Activated naive CD4-positive, alpha-beta T cell treated with anti-CD3 and anti-CD28 coated beads for 36 hours (primary cell): ENCODE measurements at regions not wholly inside any gene's neighbourhood (a gene's known extent, or its start where the extent isn't known, plus 50 kb on each side); places are given as distances from the start of the nearest gene placed in this dataset.

Source experiments
- CTCF ChIA-PET: fragments of 350-600 bp; sonication (Branson Sonifier 250); formaldehyde crosslinking; loops from one replicate; lab custom pipeline; 2021; ENCODE audit warnings: antibody characterized with exemption; lab: Charles Lee
- DNase-seq: peaks from one replicate; pipeline ENCODE4 v3.0.0-alpha.2; 2020
- H3K27ac Mint-ChIP-seq: one replicate; pipeline ENCODE4 v1.8.0; 2021; ENCODE audit warnings: mild to moderate bottlenecking, mixed read lengths
- H3K27me3 Mint-ChIP-seq: one replicate; pipeline ENCODE4 v1.8.0; 2021; ENCODE audit warnings: low read depth, mixed read lengths
- H3K36me3 Mint-ChIP-seq: one replicate; pipeline ENCODE4 v1.8.0; 2021; ENCODE audit warnings: low read depth, mixed read lengths
- H3K4me1 Mint-ChIP-seq: one replicate; pipeline ENCODE4 v1.8.0; 2021; ENCODE audit warnings: low read depth, mixed read lengths
- H3K4me3 Mint-ChIP-seq: one replicate; pipeline ENCODE4 v1.8.0; 2021; ENCODE audit warnings: mild to moderate bottlenecking, moderate library complexity, mixed read lengths
- H3K9me3 Mint-ChIP-seq: one replicate; pipeline ENCODE4 v1.8.0; 2021; ENCODE audit warnings: mixed read lengths
- intact Hi-C: fragments of 100-400 bp; cut with micrococcal nuclease; formaldehyde crosslinking; loops from one replicate; pipeline ENCODE4 v1.15.1; 2023

GRCh38 chr12:3968523-3968922 lies 95.3 kb upstream of the PARP11 start:
- CTCF ChIA-PET = interaction anchor here (1.3 to 1.9 kb wide), 2 partner anchors 70 to 83 kb away, joined by 3 to 5 read pairs; no protein-coding TSS in a partner anchor
- DNase-seq = no peak
- Mint-ChIP-seq H3K27ac (no peak overlapping the region), H3K9me3 (no peaks in the 10 kb centered on the region), H3K36me3 (no peaks in the 10 kb centered on the region), H3K4me3 (no peak overlapping the region), H3K27me3 (no peaks in the 10 kb centered on the region), H3K4me1 (peaks cover 15% of the 10 kb centered on the region)
- intact Hi-C loops = no loop called here

- H3K4me1 Mint-ChIP-seq = peaks cover 15% of the 10 kb centered on the region
- no peaks in the 10 kb centered on the region for H3K27me3 Mint-ChIP-seq
- no peak overlapping the region for H3K27ac Mint-ChIP-seq
- CTCF ChIA-PET = interaction anchor here (1.9 kb wide), 1 partner anchor 82 kb away, joined by 5 read pairs; no protein-coding TSS in a partner anchor
- no peak overlapping the region for H3K4me3 Mint-ChIP-seq
- no peaks in the 10 kb centered on the region for H3K9me3 Mint-ChIP-seq
- intact Hi-C loops = no loop called here
- H3K36me3 Mint-ChIP-seq = no peaks in the 10 kb centered on the region
- DNase-seq = no peak
These were observed 94.5 kb upstream of the PARP11 start for GRCh38 chr12:3967556-3968160.

DNA sequence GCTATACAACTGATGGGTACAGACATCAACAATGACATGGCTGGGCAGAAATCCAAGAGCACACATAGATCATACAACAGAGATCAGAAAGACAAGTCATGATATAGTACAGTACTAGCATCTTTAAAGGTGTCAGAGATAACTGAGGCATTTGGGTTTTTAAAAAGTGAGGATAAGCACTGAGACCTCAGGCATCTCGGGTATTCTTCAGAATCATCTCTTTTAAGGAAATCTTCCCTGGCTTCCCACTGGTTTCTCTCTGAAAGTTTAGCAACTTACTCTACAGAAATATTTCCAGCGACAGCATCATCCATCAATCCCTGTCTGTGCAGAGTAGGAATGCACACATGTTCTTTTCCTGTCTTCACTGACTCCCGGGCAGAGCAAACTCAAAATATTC lies 93.2 kb upstream of the PARP11 start:
- no peak for DNase-seq
- Mint-ChIP-seq H3K4me1 (peaks cover 20% of the 10 kb centered on the region), H3K27me3 (no peaks in the 10 kb centered on the region), H3K9me3 (no peaks in the 10 kb centered on the region), H3K36me3 (no peaks in the 10 kb centered on the region), H3K27ac (no peak overlapping the region), H3K4me3 (no peak overlapping the region)
- intact Hi-C loops = no loop called here
- CTCF ChIA-PET = no interaction called here

DNA sequence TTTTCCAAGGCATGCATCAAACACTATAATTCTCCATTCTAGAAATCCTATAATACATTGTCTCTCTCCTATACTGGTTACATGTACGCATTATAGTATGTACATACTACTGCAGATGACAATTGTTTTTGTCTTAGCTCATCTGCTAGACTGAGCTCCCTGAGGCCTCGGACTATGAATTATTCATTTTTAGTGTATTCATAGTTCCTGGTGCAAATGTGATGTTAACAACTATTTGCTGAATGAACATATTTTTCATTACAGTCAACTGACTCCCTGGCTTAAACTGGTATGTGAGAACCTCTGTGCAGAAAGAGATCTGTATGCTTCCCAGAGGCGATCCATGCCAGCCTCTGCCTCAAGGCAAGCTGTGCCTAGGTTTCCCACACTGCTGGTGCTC lies 91.8 kb upstream of the PARP11 start:
- Mint-ChIP-seq H3K27me3 (no peaks in the 10 kb centered on the region), H3K4me1 (peaks cover 20% of the 10 kb centered on the region), H3K9me3 (no peaks in the 10 kb centered on the region), H3K27ac (no peak overlapping the region), H3K36me3 (no peaks in the 10 kb centered on the region), H3K4me3 (no peak overlapping the region)
- DNase-seq = no peak
- CTCF ChIA-PET = interaction anchor here (0.7 to 6.0 kb wide), 5 partner anchors 9 to 81 kb away, joined by 3 to 100 read pairs (median 6); no protein-coding TSS in a partner anchor
- intact Hi-C loops = no loop called here

- intact Hi-C loops = no loop called here
- no peaks in the 10 kb centered on the region for H3K9me3 Mint-ChIP-seq
- H3K27ac Mint-ChIP-seq = no peak overlapping the region
- no peak overlapping the region for H3K4me3 Mint-ChIP-seq
- H3K4me1 Mint-ChIP-seq = peaks cover 20% of the 10 kb centered on the region
- DNase-seq = peak; percentile 48
- no peaks in the 10 kb centered on the region for H3K36me3 Mint-ChIP-seq
- CTCF ChIA-PET = interaction anchor here (0.8 to 6.0 kb wide), 15 partner anchors 9 to 313 kb away, joined by 3 to 100 read pairs (median 6); no protein-coding TSS in a partner anchor
- no peaks in the 10 kb centered on the region for H3K27me3 Mint-ChIP-seq
These were observed 91.2 kb upstream of the PARP11 start for GRCh38 chr12:3964439-3964838.

- CTCF ChIA-PET = interaction anchor here (0.5 to 6.0 kb wide), 32 partner anchors 8 to 1079 kb away, joined by 3 to 100 read pairs (median 4); no protein-coding TSS in a partner anchor
- peak; percentile 79 for DNase-seq
- Mint-ChIP-seq H3K36me3 (no peaks in the 10 kb centered on the region), H3K27ac (peak overlapping the region; percentile 16), H3K4me3 (no peak overlapping the region), H3K4me1 (peaks cover 20% of the 10 kb centered on the region), H3K9me3 (no peaks in the 10 kb centered on the region), H3K27me3 (no peaks in the 10 kb centered on the region)
- intact Hi-C loops = loop anchor here (1.0 to 2.0 kb wide), 2 partner anchors 78 to 662 kb away; no protein-coding TSS in a partner anchor
These were observed 89.7 kb upstream of the PARP11 start for GRCh38 chr12:3962631-3963483.

GRCh38 chr12:3961591-3961990 lies 88.4 kb upstream of the PARP11 start:
- CTCF ChIA-PET = interaction anchor here (0.6 to 6.0 kb wide), 9 partner anchors 9 to 78 kb away, joined by 3 to 100 read pairs (median 5); no protein-coding TSS in a partner anchor
- Mint-ChIP-seq H3K4me1 (peaks cover 20% of the 10 kb centered on the region), H3K9me3 (no peaks in the 10 kb centered on the region), H3K27ac (no peak overlapping the region), H3K27me3 (no peaks in the 10 kb centered on the region), H3K36me3 (no peaks in the 10 kb centered on the region), H3K4me3 (no peak overlapping the region)
- intact Hi-C loops = no loop called here
- no peak for DNase-seq

DNA sequence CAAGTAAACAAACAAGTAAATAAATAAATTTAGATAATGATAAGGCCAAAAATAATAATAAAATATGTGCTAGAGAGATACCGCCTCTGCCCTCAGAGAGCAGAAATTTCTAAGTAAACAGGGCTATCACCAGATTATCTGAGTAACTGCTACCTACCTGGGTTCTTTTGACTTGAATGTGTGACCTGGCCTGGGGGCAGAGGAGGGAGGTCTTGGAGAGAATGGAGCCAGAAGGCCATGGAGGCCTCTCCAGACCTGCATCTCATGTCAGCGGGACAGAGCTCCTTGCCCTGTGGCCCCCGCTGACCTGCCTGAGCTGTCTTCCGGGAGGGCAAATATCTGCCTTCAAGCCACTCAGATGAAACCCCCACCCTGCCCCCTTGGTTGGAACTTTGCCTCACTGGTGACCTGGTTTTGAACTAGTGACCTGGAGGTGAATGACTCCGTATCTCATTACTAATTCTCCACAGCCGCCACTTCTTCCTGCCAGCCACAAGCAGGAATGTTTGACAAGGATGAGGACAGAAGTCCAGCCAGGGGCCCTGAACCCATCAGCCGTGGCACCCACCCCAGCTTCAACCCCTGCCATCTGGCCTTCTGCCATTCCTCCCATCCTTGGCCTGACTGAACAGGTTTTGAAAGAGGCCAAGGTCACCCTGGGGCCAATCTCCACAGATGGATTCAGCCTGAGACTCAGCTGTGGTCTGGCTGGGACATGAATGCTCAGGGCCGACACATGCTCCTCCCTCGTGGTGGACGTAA lies 86.8 kb upstream of the PARP11 start:
- Mint-ChIP-seq H3K4me1 (peaks cover 22% of the 10 kb centered on the region), H3K27me3 (no peaks in the 10 kb centered on the region), H3K4me3 (no peak overlapping the region), H3K9me3 (no peaks in the 10 kb centered on the region), H3K36me3 (no peaks in the 10 kb centered on the region), H3K27ac (no peak overlapping the region)
- CTCF ChIA-PET = interaction anchor here (0.7 to 6.0 kb wide), 2 partner anchors 76 to 869 kb away, joined by 4 to 100 read pairs; no protein-coding TSS in a partner anchor
- DNase-seq = no peak
- intact Hi-C loops = no loop called here

GRCh38 chr12:3958534-3958933 lies 85.3 kb upstream of the PARP11 start:
- H3K27me3 Mint-ChIP-seq = no peaks in the 10 kb centered on the region
- CTCF ChIA-PET = no interaction called here
- intact Hi-C loops = no loop called here
- no peak overlapping the region for H3K4me3 Mint-ChIP-seq
- no peak for DNase-seq
- no peaks in the 10 kb centered on the region for H3K36me3 Mint-ChIP-seq
- no peaks in the 10 kb centered on the region for H3K9me3 Mint-ChIP-seq
- H3K27ac Mint-ChIP-seq = no peak overlapping the region
- H3K4me1 Mint-ChIP-seq = peaks cover 27% of the 10 kb centered on the region

- CTCF ChIA-PET = interaction anchor here (0.9 to 1.5 kb wide), 4 partner anchors 10 to 68 kb away, joined by 3 to 5 read pairs (median 4); no protein-coding TSS in a partner anchor
These were observed 78.4 kb upstream of the PARP11 start for GRCh38 chr12:3951380-3952135.

GRCh38 chr12:3950714-3951320 lies 77.6 kb upstream of the PARP11 start:
- Mint-ChIP-seq H3K4me3 (peak overlapping the region; percentile 16), H3K4me1 (peaks cover 63% of the 10 kb centered on the region), H3K36me3 (peaks cover 10% of the 10 kb centered on the region), H3K27ac (peak overlapping the region; percentile 59), H3K9me3 (peaks cover 7% of the 10 kb centered on the region), H3K27me3 (no peaks in the 10 kb centered on the region)
- no peak for DNase-seq
- CTCF ChIA-PET = interaction anchor here (0.9 to 1.7 kb wide), 5 partner anchors 11 to 67 kb away, joined by 3 to 5 read pairs (median 4); no protein-coding TSS in a partner anchor
- intact Hi-C loops = loop anchor here (2.0 kb wide), 1 partner anchor 46 kb away; no protein-coding TSS in a partner anchor

More at GRCh38 chr12:3951380-3952135, 78.4 kb upstream of the PARP11 start:
- intact Hi-C loops = loop anchor here (2.0 kb wide), 1 partner anchor 47 kb away; no protein-coding TSS in a partner anchor
- DNase-seq = no peak
- no peaks in the 10 kb centered on the region for H3K27me3 Mint-ChIP-seq
- peak overlapping the region; percentile 51 for H3K4me3 Mint-ChIP-seq
- peaks cover 7% of the 10 kb centered on the region for H3K9me3 Mint-ChIP-seq
- peaks cover 10% of the 10 kb centered on the region for H3K36me3 Mint-ChIP-seq
- peak overlapping the region; percentile 65 for H3K27ac Mint-ChIP-seq
- H3K4me1 Mint-ChIP-seq = peaks cover 58% of the 10 kb centered on the region
